OCI-LY7 (cell line): ENCODE measurements at regions not wholly inside any gene's neighbourhood (a gene's known extent, or its start where the extent isn't known, plus 50 kb on each side); places are given as distances from the start of the nearest gene placed in this dataset.

Experiments used
- BruUV-seq: library from RNA; stranded (reverse); fragments of 400-500 nt; replicated peaks from 2 replicates; lab custom pipeline; 2021; lab: Mats Ljungman, UMichigan
- CTCF ChIA-PET: fragments of 300-600 bp; sonication (Branson Sonifier 250); formaldehyde crosslinking; loops from one replicate; lab custom pipeline; 2022; ENCODE audit warnings: antibody characterized with exemption; ENCODE audit not compliant: unreplicated experiment; lab: Charles Lee
- POLR2A ChIA-PET: fragments of 300-600 bp; sonication (Branson Sonifier 250); formaldehyde crosslinking; loops from one replicate; lab custom pipeline; 2022; ENCODE audit warnings: antibody characterized with exemption; lab: Charles Lee
- DNase-seq: peaks from one replicate; pipeline ENCODE4 v3.0.0-alpha.2; 2015; ENCODE audit warnings: low spot score
- H2AFZ ChIP-seq: fragments of 200-600 bp; sonication (generic), shearing (Covaris generic); 2 replicates; pipeline ENCODE4 v1.6.1; 2014; ENCODE audit warnings: mild to moderate bottlenecking, antibody characterized with exemption, low read length, moderate library complexity
- H3K27ac ChIP-seq: fragments of 200-600 bp; sonication (generic); 2 replicates; pipeline ENCODE4 v1.5.1; 2014; ENCODE audit warnings: mixed run types, low read depth, mild to moderate bottlenecking, moderate library complexity, low read length, inconsistent platforms; ENCODE audit not compliant: poor library complexity, severe bottlenecking
- H3K36me3 ChIP-seq: fragments of 200-600 bp; sonication (generic); 2 replicates; pipeline ENCODE4 v1.6.1; 2014; ENCODE audit warnings: mild to moderate bottlenecking, antibody characterized with exemption, low read length, moderate library complexity, mixed read lengths; ENCODE audit not compliant: insufficient read depth
- H3K4me1 ChIP-seq: fragments of 200-600 bp; sonication (generic); 2 replicates; pipeline ENCODE4 v1.5.1; 2014; ENCODE audit warnings: mild to moderate bottlenecking, low read length; ENCODE audit not compliant: insufficient read depth, poor library complexity, severe bottlenecking
- H3K4me2 ChIP-seq: fragments of 200-600 bp; sonication (generic); 2 replicates; pipeline ENCODE4 v1.6.1; 2014; ENCODE audit warnings: mild to moderate bottlenecking, low read length
- H3K4me3 ChIP-seq: fragments of 200-600 bp; sonication (generic); 2 replicates; pipeline ENCODE4 v1.5.1; 2014; ENCODE audit warnings: mild to moderate bottlenecking, low read depth, low read length; ENCODE audit not compliant: poor library complexity, severe bottlenecking
- H3K79me2 ChIP-seq: fragments of 200-600 bp; sonication (generic); 2 replicates; pipeline ENCODE4 v1.6.1; 2016; ENCODE audit warnings: low read depth, mild to moderate bottlenecking, low read length, moderate library complexity, mixed read lengths; ENCODE audit not compliant: insufficient read depth
- H3K9me2 ChIP-seq: fragments of 200-600 bp; sonication (generic); 2 replicates; pipeline ENCODE4 v1.6.1; 2016; ENCODE audit warnings: mild to moderate bottlenecking, low read length, mixed read lengths; ENCODE audit not compliant: insufficient read depth
- H3K9me3 ChIP-seq: fragments of 200-600 bp; sonication (generic); 2 replicates; pipeline ENCODE4 v1.6.1; 2014; ENCODE audit warnings: mild to moderate bottlenecking, mixed run types, low read length, mixed read lengths
- H4K20me1 ChIP-seq: fragments of 200-600 bp; sonication (generic); 2 replicates; pipeline ENCODE4 v1.6.1; 2014; ENCODE audit warnings: mild to moderate bottlenecking, antibody characterized with exemption, low read length, moderate library complexity, mixed read lengths; ENCODE audit not compliant: insufficient read depth
- EZH2phosphoT487 ChIP-seq: fragments of 200-600 bp; sonication (generic); IDR thresholded peaks from 2 replicates; pipeline ENCODE4 v1.6.1; 2018; ENCODE audit warnings: low read depth, borderline replicate concordance, mild to moderate bottlenecking, mixed run types, antibody characterized with exemption, low read length, moderate library complexity, mixed read lengths
- intact Hi-C: fragments of 100-400 bp; cut with micrococcal nuclease; formaldehyde crosslinking; loops from one replicate; pipeline ENCODE4 v1.10.0; 2022; ENCODE audit not compliant: unreplicated experiment
- TF ChIP-seq, protein P1 (sequence below): fragments of 200-600 bp; sonication (generic); conservative IDR thresholded peaks from 2 replicates; pipeline ENCODE4 v1.5.1; 2014; ENCODE audit warnings: mild to moderate bottlenecking, antibody characterized with exemption, low read length, moderate library complexity, mixed read lengths

DNA sequence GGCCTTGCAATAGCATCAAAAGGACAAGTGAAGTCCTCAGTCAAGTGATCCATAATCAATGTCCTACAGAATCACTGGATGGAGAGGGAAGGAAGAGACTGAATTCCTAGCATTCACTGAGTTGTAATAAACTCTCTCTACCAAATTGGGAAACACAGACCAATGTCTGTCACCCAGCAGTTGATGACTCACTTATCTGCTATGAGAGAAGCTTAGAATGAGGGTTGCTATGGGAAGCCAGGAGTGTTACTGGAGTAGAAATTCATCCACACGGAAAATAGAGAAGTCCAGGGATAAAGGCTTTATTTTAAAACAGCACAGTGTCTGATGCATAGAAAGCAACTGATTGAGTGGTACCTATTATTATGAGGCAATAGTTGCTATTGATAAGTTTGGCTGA, 407.4 kb downstream of the BRINP1 start:
- H3K4me3 ChIP-seq: no peak overlapping the region
- TF ChIP-seq EZH2phosphoT487: no peak
- TF ChIP-seq, protein P1, sequence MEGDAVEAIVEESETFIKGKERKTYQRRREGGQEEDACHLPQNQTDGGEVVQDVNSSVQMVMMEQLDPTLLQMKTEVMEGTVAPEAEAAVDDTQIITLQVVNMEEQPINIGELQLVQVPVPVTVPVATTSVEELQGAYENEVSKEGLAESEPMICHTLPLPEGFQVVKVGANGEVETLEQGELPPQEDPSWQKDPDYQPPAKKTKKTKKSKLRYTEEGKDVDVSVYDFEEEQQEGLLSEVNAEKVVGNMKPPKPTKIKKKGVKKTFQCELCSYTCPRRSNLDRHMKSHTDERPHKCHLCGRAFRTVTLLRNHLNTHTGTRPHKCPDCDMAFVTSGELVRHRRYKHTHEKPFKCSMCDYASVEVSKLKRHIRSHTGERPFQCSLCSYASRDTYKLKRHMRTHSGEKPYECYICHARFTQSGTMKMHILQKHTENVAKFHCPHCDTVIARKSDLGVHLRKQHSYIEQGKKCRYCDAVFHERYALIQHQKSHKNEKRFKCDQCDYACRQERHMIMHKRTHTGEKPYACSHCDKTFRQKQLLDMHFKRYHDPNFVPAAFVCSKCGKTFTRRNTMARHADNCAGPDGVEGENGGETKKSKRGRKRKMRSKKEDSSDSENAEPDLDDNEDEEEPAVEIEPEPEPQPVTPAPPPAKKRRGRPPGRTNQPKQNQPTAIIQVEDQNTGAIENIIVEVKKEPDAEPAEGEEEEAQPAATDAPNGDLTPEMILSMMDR: no peak
- no peak overlapping the region for H3K27ac ChIP-seq
- H3K9me2 ChIP-seq: no peaks in the 10 kb centered on the region
- no peak overlapping the region for H3K4me2 ChIP-seq
- intact Hi-C loops: no loop called here
- BruUV-seq: no TSS peak
- no peaks in the 10 kb centered on the region for H3K79me2 ChIP-seq
- H3K9me3 ChIP-seq: no peaks in the 10 kb centered on the region
- no peaks in the 10 kb centered on the region for H4K20me1 ChIP-seq
- ChIA-PET POLR2A (no interaction called here), CTCF (no interaction called here)
- no peak for DNase-seq
- no peaks in the 10 kb centered on the region for H3K4me1 ChIP-seq
- H2AFZ ChIP-seq: no peak overlapping the region
- no peaks in the 10 kb centered on the region for H3K36me3 ChIP-seq

DNA sequence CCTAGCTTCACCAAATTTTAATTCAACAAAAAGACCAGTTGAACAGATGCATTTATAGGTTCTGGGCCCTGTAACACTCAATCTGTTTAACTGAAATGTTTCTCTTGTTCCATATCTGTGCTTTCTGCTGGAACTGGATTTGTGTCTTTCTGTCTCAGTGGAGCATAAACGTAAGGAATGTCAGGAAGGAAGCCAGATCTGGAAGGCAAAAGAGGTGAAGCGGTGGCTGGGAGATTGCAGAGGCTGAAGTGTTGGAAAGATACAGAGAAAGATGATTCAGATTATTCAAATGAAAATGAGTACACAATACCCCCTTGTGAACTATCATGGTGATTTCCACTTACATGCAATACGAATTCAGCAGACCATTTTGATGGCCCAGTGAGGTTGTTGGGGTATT, 406.8 kb downstream of the BRINP1 start:
- Histone ChIP-seq H3K4me3 (no peak overlapping the region), H3K4me1 (no peaks in the 10 kb centered on the region), H4K20me1 (no peaks in the 10 kb centered on the region), H3K4me2 (no peak overlapping the region), H3K27ac (no peak overlapping the region), H3K36me3 (no peaks in the 10 kb centered on the region), H3K79me2 (no peaks in the 10 kb centered on the region), H3K9me2 (no peaks in the 10 kb centered on the region), H2AFZ (no peak overlapping the region), H3K9me3 (no peaks in the 10 kb centered on the region)
- POLR2A ChIA-PET: no interaction called here
- DNase-seq: no peak
- no TSS peak for BruUV-seq
- TF ChIP-seq, protein P1: no peak
- no peak for TF ChIP-seq EZH2phosphoT487
- CTCF ChIA-PET: no interaction called here
- intact Hi-C loops: no loop called here

DNA sequence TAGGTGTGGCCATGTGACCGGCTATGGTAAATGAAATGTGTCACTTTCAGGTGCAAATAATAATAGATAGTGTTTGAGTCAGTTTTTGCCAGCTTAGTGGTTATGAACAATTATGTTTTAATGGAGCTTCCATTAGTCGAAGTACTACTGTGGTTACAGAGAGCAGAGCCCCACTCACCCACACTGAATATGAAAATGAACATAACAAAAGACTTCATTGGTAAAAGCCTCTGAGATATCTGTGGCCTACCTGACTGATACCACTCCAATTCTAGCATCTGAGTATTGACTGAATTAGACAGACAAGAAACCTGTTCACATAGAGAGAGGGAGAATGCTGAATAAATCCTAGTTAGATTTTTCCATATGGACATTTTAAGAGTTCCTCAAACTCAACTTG, 405.6 kb downstream of the BRINP1 start:
- Histone ChIP-seq H3K36me3 (no peaks in the 10 kb centered on the region), H2AFZ (no peak overlapping the region), H3K9me3 (no peaks in the 10 kb centered on the region), H3K9me2 (no peaks in the 10 kb centered on the region), H3K4me2 (no peak overlapping the region), H3K79me2 (no peaks in the 10 kb centered on the region), H4K20me1 (no peaks in the 10 kb centered on the region), H3K4me1 (no peaks in the 10 kb centered on the region), H3K27ac (no peak overlapping the region), H3K4me3 (no peak overlapping the region)
- no peak for TF ChIP-seq EZH2phosphoT487
- TF ChIP-seq, protein P1: no peak
- DNase-seq: no peak
- no TSS peak for BruUV-seq
- CTCF ChIA-PET: no interaction called here
- intact Hi-C loops: no loop called here
- POLR2A ChIA-PET: no interaction called here
